GM12878 (cell line): ENCODE measurements at regions not wholly inside any gene's neighbourhood (a gene's known extent, or its start where the extent isn't known, plus 50 kb on each side); places are given as distances from the start of the nearest gene placed in this dataset.

Source experiments
- CEBPB ChIP-seq, 2 experiments: fragments of 150-350 bp in 1 of 2; IDR thresholded peaks; 2 replicates each; pipeline ENCODE4 v1.6.1; 2012 to 2014; ENCODE audit warnings: low read depth in 2 of 2, low read length in 2 of 2, borderline replicate concordance in 1 of 2, inconsistent platforms in 1 of 2
- EGR1 ChIP-seq, 2 experiments: IDR thresholded peaks; 1 replicate in 1 of 2; 2 replicates in 1 of 2; pipeline ENCODE4 v1.6.1; 2011 to 2012; ENCODE audit warnings: low read depth in 2 of 2, low read length in 2 of 2, borderline replicate concordance in 1 of 2, mild to moderate bottlenecking in 1 of 2, moderate library complexity in 1 of 2
- FOXM1 ChIP-seq: IDR thresholded peaks from 2 replicates; pipeline ENCODE4 v1.6.1; 2012; ENCODE audit warnings: low read depth, mild to moderate bottlenecking, inconsistent platforms, low read length, moderate library complexity
- HDAC2 ChIP-seq: fragments of 200-600 bp; sonication (generic); IDR thresholded peaks from 2 replicates; pipeline ENCODE4 v1.6.1; 2017
- IKZF1 ChIP-seq: fragments of 450-650 bp; conservative IDR thresholded peaks from 2 replicates; pipeline ENCODE4 v1.6.1; 2017; ENCODE audit warnings: antibody characterized with exemption, mild to moderate bottlenecking
- YBX1 ChIP-seq: fragments of 450-650 bp; IDR thresholded peaks from 2 replicates; pipeline ENCODE4 v1.6.1; 2016; ENCODE audit warnings: antibody characterized with exemption
- ZBED1 ChIP-seq: IDR thresholded peaks from 2 replicates; pipeline ENCODE4 v1.6.1; 2016; ENCODE audit warnings: borderline replicate concordance
- TF ChIP-seq, protein P1 (sequence below): fragments of 450-650 bp; IDR thresholded peaks from 2 replicates; pipeline ENCODE4 v1.6.1; 2017; ENCODE audit warnings: mild to moderate bottlenecking, moderate library complexity
- TF ChIP-seq, protein P2 (sequence below): fragments of 450-650 bp; IDR thresholded peaks from 2 replicates; pipeline ENCODE4 v1.6.1; 2016; ENCODE audit warnings: mild to moderate bottlenecking, moderate library complexity, borderline replicate concordance

GRCh38 chr1:34617321-34618118, 137.3 kb upstream of the GJB5 start (continued):
- TF ChIP-seq, protein P1, sequence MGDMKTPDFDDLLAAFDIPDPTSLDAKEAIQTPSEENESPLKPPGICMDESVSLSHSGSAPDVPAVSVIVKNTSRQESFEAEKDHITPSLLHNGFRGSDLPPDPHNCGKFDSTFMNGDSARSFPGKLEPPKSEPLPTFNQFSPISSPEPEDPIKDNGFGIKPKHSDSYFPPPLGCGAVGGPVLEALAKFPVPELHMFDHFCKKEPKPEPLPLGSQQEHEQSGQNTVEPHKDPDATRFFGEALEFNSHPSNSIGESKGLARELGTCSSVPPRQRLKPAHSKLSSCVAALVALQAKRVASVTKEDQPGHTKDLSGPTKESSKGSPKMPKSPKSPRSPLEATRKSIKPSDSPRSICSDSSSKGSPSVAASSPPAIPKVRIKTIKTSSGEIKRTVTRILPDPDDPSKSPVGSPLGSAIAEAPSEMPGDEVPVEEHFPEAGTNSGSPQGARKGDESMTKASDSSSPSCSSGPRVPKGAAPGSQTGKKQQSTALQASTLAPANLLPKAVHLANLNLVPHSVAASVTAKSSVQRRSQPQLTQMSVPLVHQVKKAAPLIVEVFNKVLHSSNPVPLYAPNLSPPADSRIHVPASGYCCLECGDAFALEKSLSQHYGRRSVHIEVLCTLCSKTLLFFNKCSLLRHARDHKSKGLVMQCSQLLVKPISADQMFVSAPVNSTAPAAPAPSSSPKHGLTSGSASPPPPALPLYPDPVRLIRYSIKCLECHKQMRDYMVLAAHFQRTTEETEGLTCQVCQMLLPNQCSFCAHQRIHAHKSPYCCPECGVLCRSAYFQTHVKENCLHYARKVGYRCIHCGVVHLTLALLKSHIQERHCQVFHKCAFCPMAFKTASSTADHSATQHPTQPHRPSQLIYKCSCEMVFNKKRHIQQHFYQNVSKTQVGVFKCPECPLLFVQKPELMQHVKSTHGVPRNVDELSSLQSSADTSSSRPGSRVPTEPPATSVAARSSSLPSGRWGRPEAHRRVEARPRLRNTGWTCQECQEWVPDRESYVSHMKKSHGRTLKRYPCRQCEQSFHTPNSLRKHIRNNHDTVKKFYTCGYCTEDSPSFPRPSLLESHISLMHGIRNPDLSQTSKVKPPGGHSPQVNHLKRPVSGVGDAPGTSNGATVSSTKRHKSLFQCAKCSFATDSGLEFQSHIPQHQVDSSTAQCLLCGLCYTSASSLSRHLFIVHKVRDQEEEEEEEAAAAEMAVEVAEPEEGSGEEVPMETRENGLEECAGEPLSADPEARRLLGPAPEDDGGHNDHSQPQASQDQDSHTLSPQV: no peak
- TF ChIP-seq CEBPB (IDR thresholded peaks at IDR 0.05; ENCODE audit: borderline replicate concordance in 1 of 2, low read depth in 2 of 2, low read length in 2 of 2): no peak
- TF ChIP-seq FOXM1: no peak
- no peak for TF ChIP-seq EGR1 (IDR thresholded peaks at IDR 0.05; ENCODE audit: borderline replicate concordance in 1 of 2, low read depth in 2 of 2, low read length in 2 of 2)
- TF ChIP-seq, protein P2, sequence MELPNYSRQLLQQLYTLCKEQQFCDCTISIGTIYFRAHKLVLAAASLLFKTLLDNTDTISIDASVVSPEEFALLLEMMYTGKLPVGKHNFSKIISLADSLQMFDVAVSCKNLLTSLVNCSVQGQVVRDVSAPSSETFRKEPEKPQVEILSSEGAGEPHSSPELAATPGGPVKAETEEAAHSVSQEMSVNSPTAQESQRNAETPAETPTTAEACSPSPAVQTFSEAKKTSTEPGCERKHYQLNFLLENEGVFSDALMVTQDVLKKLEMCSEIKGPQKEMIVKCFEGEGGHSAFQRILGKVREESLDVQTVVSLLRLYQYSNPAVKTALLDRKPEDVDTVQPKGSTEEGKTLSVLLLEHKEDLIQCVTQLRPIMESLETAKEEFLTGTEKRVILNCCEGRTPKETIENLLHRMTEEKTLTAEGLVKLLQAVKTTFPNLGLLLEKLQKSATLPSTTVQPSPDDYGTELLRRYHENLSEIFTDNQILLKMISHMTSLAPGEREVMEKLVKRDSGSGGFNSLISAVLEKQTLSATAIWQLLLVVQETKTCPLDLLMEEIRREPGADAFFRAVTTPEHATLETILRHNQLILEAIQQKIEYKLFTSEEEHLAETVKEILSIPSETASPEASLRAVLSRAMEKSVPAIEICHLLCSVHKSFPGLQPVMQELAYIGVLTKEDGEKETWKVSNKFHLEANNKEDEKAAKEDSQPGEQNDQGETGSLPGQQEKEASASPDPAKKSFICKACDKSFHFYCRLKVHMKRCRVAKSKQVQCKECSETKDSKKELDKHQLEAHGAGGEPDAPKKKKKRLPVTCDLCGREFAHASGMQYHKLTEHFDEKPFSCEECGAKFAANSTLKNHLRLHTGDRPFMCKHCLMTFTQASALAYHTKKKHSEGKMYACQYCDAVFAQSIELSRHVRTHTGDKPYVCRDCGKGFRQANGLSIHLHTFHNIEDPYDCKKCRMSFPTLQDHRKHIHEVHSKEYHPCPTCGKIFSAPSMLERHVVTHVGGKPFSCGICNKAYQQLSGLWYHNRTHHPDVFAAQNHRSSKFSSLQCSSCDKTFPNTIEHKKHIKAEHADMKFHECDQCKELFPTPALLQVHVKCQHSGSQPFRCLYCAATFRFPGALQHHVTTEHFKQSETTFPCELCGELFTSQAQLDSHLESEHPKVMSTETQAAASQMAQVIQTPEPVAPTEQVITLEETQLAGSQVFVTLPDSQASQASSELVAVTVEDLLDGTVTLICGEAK: no peak
- no peak for TF ChIP-seq HDAC2
- TF ChIP-seq IKZF1: no peak
- TF ChIP-seq ZBED1: no peak
- TF ChIP-seq YBX1: no peak
